Activated naive CD4-positive, alpha-beta T cell treated with anti-CD3 and anti-CD28 coated beads, Interleukin-2, amount 10 ng/mL, durations not matched to agents 7 days and 5 days (primary cell): ENCODE measurements at regions not wholly inside any gene's neighbourhood (a gene's known extent, or its start where the extent isn't known, plus 50 kb on each side); places are given as distances from the start of the nearest gene placed in this dataset.
"Not testable (repeated sequence)": the region's sequence is repeated elsewhere in the genome, so short reads cannot be mapped to it uniquely, and the experiment has no call there.

Experiments used
- CTCF ChIA-PET: fragments of 350-600 bp; sonication (Branson Sonifier 250); formaldehyde crosslinking; loops from one replicate; lab custom pipeline; 2021; ENCODE audit warnings: antibody characterized with exemption; lab: Charles Lee
- DNase-seq: peaks from one replicate; pipeline ENCODE4 v3.0.0-alpha.2; 2020
- H3K27ac Mint-ChIP-seq: one replicate; pipeline ENCODE4 v1.8.0; 2021; ENCODE audit warnings: mild to moderate bottlenecking, moderate library complexity, mixed read lengths
- H3K27me3 Mint-ChIP-seq: one replicate; pipeline ENCODE4 v1.8.0; 2021; ENCODE audit warnings: mild to moderate bottlenecking, mixed read lengths
- H3K36me3 Mint-ChIP-seq: one replicate; pipeline ENCODE4 v1.8.0; 2021; ENCODE audit warnings: mixed read lengths
- H3K4me1 Mint-ChIP-seq: one replicate; pipeline ENCODE4 v1.8.0; 2021; ENCODE audit warnings: mixed read lengths
- H3K4me3 Mint-ChIP-seq: one replicate; pipeline ENCODE4 v1.8.0; 2021; ENCODE audit warnings: mild to moderate bottlenecking, moderate library complexity, mixed read lengths
- H3K9me3 Mint-ChIP-seq: one replicate; pipeline ENCODE4 v1.8.0; 2021; ENCODE audit warnings: mixed read lengths

- CTCF ChIA-PET: no interaction called here
Measured at GRCh38 chr20:54342258-54342920, 133.0 kb upstream of the DOK5 start.

GRCh38 chr20:54343099-54343498, 132.3 kb upstream of the DOK5 start:
- no peaks in the 10 kb centered on the region for H3K36me3 Mint-ChIP-seq
- no peaks in the 10 kb centered on the region for H3K27me3 Mint-ChIP-seq
- H3K4me3 Mint-ChIP-seq: no peak overlapping the region
- H3K27ac Mint-ChIP-seq: no peak overlapping the region
- CTCF ChIA-PET: no interaction called here
- DNase-seq: no peak
- no peaks in the 10 kb centered on the region for H3K9me3 Mint-ChIP-seq
- peaks cover 4% of the 10 kb centered on the region for H3K4me1 Mint-ChIP-seq

More at GRCh38 chr20:54342258-54342920, 133.0 kb upstream of the DOK5 start:
- DNase-seq: no peak
- H3K4me3 Mint-ChIP-seq: no peak overlapping the region
- H3K36me3 Mint-ChIP-seq: no peaks in the 10 kb centered on the region
- no peaks in the 10 kb centered on the region for H3K27me3 Mint-ChIP-seq
- H3K4me1 Mint-ChIP-seq: peaks cover 4% of the 10 kb centered on the region
- no peaks in the 10 kb centered on the region for H3K9me3 Mint-ChIP-seq
- no peak overlapping the region for H3K27ac Mint-ChIP-seq

- Mint-ChIP-seq H3K9me3 (no peaks in the 10 kb centered on the region), H3K27me3 (no peaks in the 10 kb centered on the region), H3K27ac (no peak overlapping the region), H3K4me1 (peaks cover 4% of the 10 kb centered on the region), H3K4me3 (no peak overlapping the region), H3K36me3 (no peaks in the 10 kb centered on the region)
- no peak for DNase-seq
- CTCF ChIA-PET: no interaction called here
Measured at GRCh38 chr20:54343634-54344033, 131.8 kb upstream of the DOK5 start.

GRCh38 chr20:54344832-54345231, 130.6 kb upstream of the DOK5 start:
- CTCF ChIA-PET: no interaction called here
- no peak overlapping the region for H3K4me3 Mint-ChIP-seq
- DNase-seq: no peak
- no peaks in the 10 kb centered on the region for H3K9me3 Mint-ChIP-seq
- H3K4me1 Mint-ChIP-seq: peaks cover 4% of the 10 kb centered on the region
- H3K36me3 Mint-ChIP-seq: no peaks in the 10 kb centered on the region
- no peaks in the 10 kb centered on the region for H3K27me3 Mint-ChIP-seq
- no peak overlapping the region for H3K27ac Mint-ChIP-seq

GRCh38 chr20:54345301-54345724, 130.1 kb upstream of the DOK5 start:
- H3K27ac Mint-ChIP-seq: no peak overlapping the region
- H3K36me3 Mint-ChIP-seq: no peaks in the 10 kb centered on the region
- no peaks in the 10 kb centered on the region for H3K27me3 Mint-ChIP-seq
- peaks cover 4% of the 10 kb centered on the region for H3K4me1 Mint-ChIP-seq
- no peak for DNase-seq
- H3K4me3 Mint-ChIP-seq: no peak overlapping the region
- CTCF ChIA-PET: no interaction called here
- H3K9me3 Mint-ChIP-seq: no peaks in the 10 kb centered on the region

- no peak for DNase-seq
- CTCF ChIA-PET: no interaction called here
- H3K4me1 Mint-ChIP-seq: peaks cover 4% of the 10 kb centered on the region
- no peaks in the 10 kb centered on the region for H3K27me3 Mint-ChIP-seq
- no peaks in the 10 kb centered on the region for H3K9me3 Mint-ChIP-seq
- no peak overlapping the region for H3K4me3 Mint-ChIP-seq
- H3K27ac Mint-ChIP-seq: no peak overlapping the region
- no peaks in the 10 kb centered on the region for H3K36me3 Mint-ChIP-seq
Measured at GRCh38 chr20:54345821-54346220, 129.6 kb upstream of the DOK5 start.

GRCh38 chr20:54346276-54346675, 129.1 kb upstream of the DOK5 start:
- no peak overlapping the region for H3K4me3 Mint-ChIP-seq

GRCh38 chr20:54347166-54347833, 128.1 kb upstream of the DOK5 start:
- Mint-ChIP-seq H3K4me1 (peaks cover 4% of the 10 kb centered on the region), H3K36me3 (no peaks in the 10 kb centered on the region), H3K27ac (no peak overlapping the region), H3K27me3 (no peaks in the 10 kb centered on the region), H3K4me3 (no peak overlapping the region), H3K9me3 (no peaks in the 10 kb centered on the region)
- DNase-seq: no peak
- CTCF ChIA-PET: interaction anchor here (1.0 kb wide), 1 partner anchor 112 kb away, joined by 3 read pairs; no protein-coding TSS in a partner anchor

More at GRCh38 chr20:54346276-54346675, 129.1 kb upstream of the DOK5 start:
- Mint-ChIP-seq H3K27ac (no peak overlapping the region), H3K4me1 (peaks cover 4% of the 10 kb centered on the region), H3K27me3 (no peaks in the 10 kb centered on the region), H3K9me3 (no peaks in the 10 kb centered on the region), H3K36me3 (no peaks in the 10 kb centered on the region)
- CTCF ChIA-PET: no interaction called here
- DNase-seq: no peak

- CTCF ChIA-PET: no interaction called here
- Mint-ChIP-seq H3K4me3 (no peak overlapping the region), H3K27me3 (no peaks in the 10 kb centered on the region), H3K9me3 (no peaks in the 10 kb centered on the region), H3K27ac (no peak overlapping the region), H3K4me1 (peaks cover 4% of the 10 kb centered on the region), H3K36me3 (no peaks in the 10 kb centered on the region)
- DNase-seq: no peak
Measured at GRCh38 chr20:54350415-54350814, 125.0 kb upstream of the DOK5 start.

GRCh38 chr20:54351371-54352136, 123.8 kb upstream of the DOK5 start:
- H3K4me3 Mint-ChIP-seq: no peak overlapping the region
- H3K4me1 Mint-ChIP-seq: no peaks in the 10 kb centered on the region
- H3K36me3 Mint-ChIP-seq: no peaks in the 10 kb centered on the region
- no peaks in the 10 kb centered on the region for H3K9me3 Mint-ChIP-seq
- no peaks in the 10 kb centered on the region for H3K27me3 Mint-ChIP-seq
- no peak overlapping the region for H3K27ac Mint-ChIP-seq
- no peak for DNase-seq
- CTCF ChIA-PET: no interaction called here

GRCh38 chr20:54352541-54352940, 122.9 kb upstream of the DOK5 start:
- H3K27me3 Mint-ChIP-seq, H3K4me3 Mint-ChIP-seq, H3K9me3 Mint-ChIP-seq, DNase-seq, H3K27ac Mint-ChIP-seq, CTCF ChIA-PET, H3K4me1 Mint-ChIP-seq, H3K36me3 Mint-ChIP-seq: not testable (repeated sequence)

- H3K27ac Mint-ChIP-seq: no peak overlapping the region
Measured at GRCh38 chr20:54353292-54353691, 122.1 kb upstream of the DOK5 start.

GRCh38 chr20:54355631-54356280, 119.6 kb upstream of the DOK5 start:
- CTCF ChIA-PET: no interaction called here
- Mint-ChIP-seq H3K4me3 (no peak overlapping the region), H3K27me3 (no peaks in the 10 kb centered on the region), H3K27ac (no peak overlapping the region), H3K4me1 (no peaks in the 10 kb centered on the region), H3K36me3 (no peaks in the 10 kb centered on the region), H3K9me3 (no peaks in the 10 kb centered on the region)
- no peak for DNase-seq

More at GRCh38 chr20:54353292-54353691, 122.1 kb upstream of the DOK5 start:
- Mint-ChIP-seq H3K36me3 (no peaks in the 10 kb centered on the region), H3K4me1 (no peaks in the 10 kb centered on the region), H3K9me3 (no peaks in the 10 kb centered on the region), H3K27me3 (no peaks in the 10 kb centered on the region), H3K4me3 (no peak overlapping the region)
- CTCF ChIA-PET: no interaction called here
- DNase-seq: no peak

GRCh38 chr20:54356801-54357200, 118.6 kb upstream of the DOK5 start:
- no peaks in the 10 kb centered on the region for H3K27me3 Mint-ChIP-seq
- H3K4me3 Mint-ChIP-seq: no peak overlapping the region
- CTCF ChIA-PET: no interaction called here
- no peaks in the 10 kb centered on the region for H3K36me3 Mint-ChIP-seq
- DNase-seq: no peak
- no peaks in the 10 kb centered on the region for H3K4me1 Mint-ChIP-seq
- H3K9me3 Mint-ChIP-seq: no peaks in the 10 kb centered on the region
- H3K27ac Mint-ChIP-seq: no peak overlapping the region
